ELR (cell line): ENCODE measurements at regions not wholly inside any gene's neighbourhood (a gene's known extent, or its start where the extent isn't known, plus 50 kb on each side); places are given as distances from the start of the nearest gene placed in this dataset.
"Not testable (repeated sequence)": the region's sequence is repeated elsewhere in the genome, so short reads cannot be mapped to it uniquely, and the experiment has no call there.

Experiments used
- DNase-seq: peaks from one replicate; pipeline ENCODE4 v3.0.0-alpha.2; 2015; ENCODE audit warnings: low read depth

- no peak for DNase-seq
These were observed 847.1 kb downstream of the FAM181B start for GRCh38 chr11:81886406-81887075.

DNA sequence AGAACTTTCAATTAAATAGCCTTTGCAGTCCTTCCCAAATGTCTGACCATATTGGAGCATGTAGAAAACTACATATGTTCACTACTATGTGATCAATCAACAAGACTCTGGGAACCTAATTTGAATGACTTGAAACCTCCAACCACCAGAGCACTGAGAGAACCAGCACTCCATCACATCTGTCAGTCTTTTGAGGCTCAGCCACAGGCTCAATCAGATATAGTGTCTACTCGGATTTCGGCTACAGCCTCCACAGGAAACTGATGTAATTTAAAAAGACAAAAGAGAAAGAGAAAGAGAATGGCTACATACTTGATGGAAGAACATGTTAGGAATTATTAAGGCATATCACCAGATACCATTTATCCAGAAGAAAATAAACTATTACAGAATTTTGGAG is 859.0 kb downstream of the FAM181B start:
- DNase-seq: no peak

GRCh38 chr11:81870815-81871214 is 862.8 kb downstream of the FAM181B start:
- DNase-seq: no peak

- no peak for DNase-seq
These were observed 863.6 kb downstream of the FAM181B start for GRCh38 chr11:81870066-81870412.

DNA sequence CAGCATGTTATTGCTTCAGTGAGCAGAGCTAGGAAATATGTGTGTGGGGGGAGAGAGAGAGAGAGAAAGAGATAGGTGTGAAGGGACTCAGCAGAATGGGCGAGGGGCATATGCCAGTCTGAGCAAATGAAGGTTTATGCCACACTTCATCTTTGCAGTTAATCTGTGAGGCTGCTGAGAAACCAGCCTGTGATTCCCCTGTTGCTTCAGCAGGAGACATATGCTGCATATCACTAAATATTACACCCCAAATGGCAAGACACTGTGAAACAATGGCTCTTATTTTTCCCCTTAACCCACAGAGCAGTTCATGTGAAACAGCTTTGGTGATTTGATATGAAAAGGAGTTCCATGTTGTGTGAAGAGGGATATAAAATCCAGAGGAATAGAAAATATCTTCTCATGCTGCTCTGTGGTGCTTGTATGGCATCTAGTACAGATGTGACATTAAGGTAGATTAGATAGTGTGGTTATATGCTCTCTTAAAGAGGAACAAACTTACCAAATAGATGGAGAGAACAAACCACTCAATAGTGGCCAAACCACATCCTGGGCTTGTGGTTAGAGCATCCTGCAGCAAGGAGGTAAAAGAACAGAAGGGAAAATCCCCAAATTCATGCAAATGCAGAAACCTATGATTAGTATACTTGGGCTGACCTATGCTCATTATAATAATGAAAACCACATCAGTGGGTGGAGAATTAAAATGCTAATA is 864.2 kb downstream of the FAM181B start:
- DNase-seq: no peak

- DNase-seq: no peak
These were observed 866.8 kb downstream of the FAM181B start for GRCh38 chr11:81866896-81867295.

DNA sequence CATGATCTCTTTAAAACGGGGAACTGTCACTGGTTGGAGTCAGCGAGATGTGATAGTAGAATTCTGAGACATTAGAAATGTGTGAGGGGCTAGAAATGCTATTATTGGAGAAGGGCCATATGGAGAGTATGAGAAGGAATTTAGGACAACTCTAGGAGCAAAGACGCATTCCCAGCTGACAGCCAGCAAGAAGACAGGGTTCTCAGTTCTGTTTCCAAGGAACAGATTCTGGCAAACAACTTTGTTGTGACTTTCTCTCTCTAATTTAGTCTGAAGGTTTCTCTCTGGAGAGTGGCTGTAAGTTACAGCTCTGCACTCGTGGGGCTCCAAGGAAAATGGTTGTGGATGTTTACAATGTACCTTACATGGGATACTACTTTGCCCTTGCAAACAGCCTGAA is 876.3 kb downstream of the FAM181B start:
- no peak for DNase-seq

DNA sequence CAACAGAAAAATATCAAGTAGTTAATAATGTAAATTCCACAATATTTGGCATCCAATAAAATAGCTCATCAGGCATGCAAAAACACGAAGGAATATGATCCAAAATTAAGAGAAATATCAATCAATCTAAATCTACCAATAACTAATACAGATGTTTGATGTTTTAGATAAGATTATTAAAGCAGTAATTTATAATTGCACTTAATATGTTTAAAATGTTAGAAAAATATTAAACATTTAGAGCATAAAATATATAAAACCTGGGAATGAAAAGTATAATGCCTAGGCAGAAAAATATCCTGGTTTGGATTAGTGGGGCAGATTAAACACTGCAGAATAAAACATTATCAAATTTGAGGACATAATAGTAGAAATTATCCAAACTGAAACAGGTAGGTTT is 879.9 kb downstream of the FAM181B start:
- no peak for DNase-seq

DNA sequence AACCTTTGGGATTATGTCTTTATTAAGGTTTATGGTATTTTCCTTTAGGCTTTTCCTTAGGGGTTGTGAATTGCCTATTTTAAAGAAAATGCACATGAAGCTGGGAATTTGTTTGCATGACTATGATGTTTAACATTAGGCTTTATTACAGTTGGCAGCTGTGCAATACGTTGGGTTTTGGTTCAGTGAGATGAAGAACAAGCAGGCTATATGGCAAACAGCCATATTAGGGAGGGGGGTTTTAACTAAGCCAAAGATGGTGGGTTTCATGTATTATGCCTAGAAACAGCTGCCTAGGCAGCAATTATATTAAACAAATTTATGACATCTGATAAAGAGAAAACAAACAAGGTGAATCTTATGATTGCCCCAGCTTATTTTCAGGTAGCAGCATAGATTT is 880.8 kb downstream of the FAM181B start:
- DNase-seq: no peak

GRCh38 chr11:81840380-81840779 is 893.3 kb downstream of the FAM181B start:
- no peak for DNase-seq

GRCh38 chr11:81839976-81840375 is 893.7 kb downstream of the FAM181B start:
- no peak for DNase-seq

DNA sequence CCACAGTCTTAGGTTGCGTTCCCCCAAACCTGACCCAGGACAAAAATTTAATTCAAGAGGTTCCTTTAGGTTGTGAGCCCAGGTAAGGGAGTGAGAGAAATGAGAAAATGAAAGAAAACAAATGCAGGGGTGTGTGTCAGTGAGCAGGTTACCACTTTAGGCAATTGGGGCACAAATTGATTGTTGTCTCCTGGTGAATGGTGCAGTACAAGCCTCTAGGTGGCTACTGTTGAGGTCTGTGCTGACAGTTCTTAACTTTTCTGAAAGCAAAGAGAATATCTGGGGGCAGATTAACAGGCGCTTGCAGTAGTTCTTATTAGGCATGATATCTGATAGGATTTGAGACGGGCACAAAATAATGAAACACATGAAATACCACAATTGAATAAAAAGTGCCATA is 894.6 kb downstream of the FAM181B start:
- DNase-seq: no peak

DNA sequence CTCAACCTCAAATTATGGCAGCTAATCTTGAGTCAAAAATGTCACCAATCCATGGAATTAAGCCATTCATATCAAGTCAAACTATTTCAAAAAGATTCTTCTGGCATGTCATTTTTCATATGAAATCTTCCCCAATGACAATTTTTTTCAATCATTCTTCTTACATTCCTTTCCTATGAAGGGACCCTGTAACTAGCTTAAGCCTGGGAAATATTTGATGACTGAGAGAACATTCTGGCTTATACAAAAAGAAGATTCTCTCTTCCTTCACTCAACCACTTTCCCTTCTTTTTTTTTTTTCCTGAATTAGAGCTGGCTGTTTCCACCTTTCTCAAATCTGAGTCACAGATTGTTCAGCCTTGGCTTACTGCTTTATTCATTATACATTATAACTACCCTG is 903.7 kb downstream of the FAM181B start:
- no peak for DNase-seq

GRCh38 chr11:81825346-81825745 is 908.3 kb downstream of the FAM181B start:
- DNase-seq: no peak

DNA sequence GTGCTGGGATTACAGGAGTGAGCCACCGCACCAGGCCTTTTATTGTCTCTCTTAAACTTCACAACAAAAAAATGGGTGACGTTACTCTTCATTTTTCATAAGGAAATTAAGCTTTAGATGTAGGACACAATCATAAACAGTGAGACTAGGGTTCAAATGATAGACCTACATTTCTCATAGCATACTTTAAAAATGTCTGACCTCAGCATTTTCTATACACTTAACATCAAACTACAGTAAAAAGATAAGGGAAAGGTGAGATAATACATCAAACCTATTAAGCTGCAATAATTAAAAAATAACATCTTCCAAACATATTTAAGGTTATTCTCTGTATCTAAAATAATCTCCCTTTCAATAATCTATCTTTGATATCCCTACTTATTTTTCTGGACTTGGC is 914.2 kb downstream of the FAM181B start:
- no peak for DNase-seq

DNA sequence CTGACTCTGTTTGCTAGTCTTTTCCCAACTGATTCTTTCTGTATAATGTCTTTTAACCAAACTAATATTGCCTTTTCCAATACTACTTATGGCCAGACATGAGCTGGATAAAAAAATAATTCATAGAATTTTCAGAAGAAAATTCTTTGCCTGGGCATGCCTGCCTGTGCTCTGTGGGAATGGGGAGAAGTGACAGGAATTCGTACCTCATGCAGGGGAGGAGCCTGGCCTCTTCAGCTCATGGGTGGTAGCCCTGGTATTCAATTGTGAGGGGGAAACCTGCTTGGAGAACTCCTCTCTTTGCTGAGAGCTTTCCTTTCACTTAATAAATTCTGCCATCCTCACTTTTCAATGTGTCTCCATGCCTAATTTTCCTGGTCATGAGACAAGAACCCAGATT is 928.8 kb downstream of the FAM181B start:
- no peak for DNase-seq

- DNase-seq: no peak
These were observed 931.1 kb downstream of the FAM181B start for GRCh38 chr11:81802591-81802990.

DNA sequence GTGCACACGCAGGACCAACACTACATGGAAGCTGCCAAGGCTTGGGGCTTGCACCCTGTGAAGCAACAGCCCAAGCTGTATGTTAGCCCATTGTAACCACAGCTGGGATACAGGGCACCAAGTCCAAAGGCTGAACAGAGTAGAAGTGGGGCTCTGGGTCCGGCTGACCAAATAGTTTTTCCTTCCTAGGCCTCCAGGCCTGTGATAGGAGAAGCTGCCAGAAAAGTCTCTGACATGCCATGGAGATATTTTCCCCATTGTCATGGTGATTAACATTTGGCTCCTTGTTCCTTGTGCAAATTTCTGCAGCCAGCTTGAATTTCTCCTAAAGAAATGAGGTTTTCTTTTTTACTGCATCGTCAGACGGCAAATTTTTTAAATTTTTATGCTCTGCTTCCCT is 941.2 kb downstream of the FAM181B start:
- no peak for DNase-seq

GRCh38 chr11:81787584-81788049 is 946.0 kb downstream of the FAM181B start:
- no peak for DNase-seq

GRCh38 chr11:81772166-81772565 is 961.5 kb downstream of the FAM181B start:
- no peak for DNase-seq

- not testable (repeated sequence) for DNase-seq
These were observed 963.8 kb downstream of the FAM181B start for GRCh38 chr11:81769906-81770305.

- no peak for DNase-seq
These were observed 976.6 kb downstream of the FAM181B start for GRCh38 chr11:81756864-81757595.

DNA sequence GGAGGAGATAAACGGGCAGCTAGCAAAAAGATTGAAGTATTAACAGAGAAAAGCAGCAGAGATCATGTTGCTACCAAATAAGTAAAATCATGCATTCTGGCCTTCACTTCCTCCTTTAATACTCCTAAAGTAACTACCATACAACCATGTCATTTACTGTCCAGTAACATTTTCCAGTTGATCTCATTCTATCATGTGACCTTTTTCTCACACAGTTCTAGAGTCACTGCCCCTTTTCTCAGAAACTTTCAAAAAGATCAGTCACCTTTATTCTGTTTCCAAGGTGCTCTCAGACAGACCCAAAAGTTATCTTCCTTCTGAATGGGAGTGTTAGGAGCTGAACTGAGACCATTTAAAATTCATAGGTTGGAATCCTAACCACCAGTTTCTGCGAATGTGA is 984.4 kb downstream of the FAM181B start:
- no peak for DNase-seq
